ENCODE measurements at regions not wholly inside any gene's neighbourhood (a gene's known extent, or its start where the extent isn't known, plus 50 kb on each side); places are given as distances from the start of the nearest gene placed in this dataset.

- Histone ChIP-seq H3K79me1 (ENCODE audit: low read length) (no peaks in the 10 kb centered on the region), H3K4me2 (ENCODE audit: low read length) (no peak overlapping the region), H2BK5ac (ENCODE audit: low read length) (no peak overlapping the region), H2AK5ac (ENCODE audit: low read length) (no peak overlapping the region), H3K4me3 (ENCODE audit: low read length) (no peak overlapping the region), H4K5ac (ENCODE audit: low read length) (no peak overlapping the region), H3K9ac (ENCODE audit: low read length) (no peak overlapping the region), H3K27me3 (ENCODE audit: insufficient read depth, low read length, poor library complexity) (no peaks in the 10 kb centered on the region), H3K79me2 (ENCODE audit: control insufficient read depth, insufficient read depth, low read length) (no peaks in the 10 kb centered on the region), H3K23ac (ENCODE audit: low read length) (no peak overlapping the region), H3K18ac (ENCODE audit: low read length) (no peak overlapping the region), H2BK15ac (replicated peaks; ENCODE audit: low read depth) (no peak overlapping the region), H3K56ac (ENCODE audit: low read length) (no peak overlapping the region), H3K4ac (ENCODE audit: low read depth, low read length) (no peak overlapping the region), H4K8ac (ENCODE audit: low read depth, low read length) (no peak overlapping the region), H3K27ac (ENCODE audit: low read depth, low read length) (no peak overlapping the region), H2BK120ac (ENCODE audit: low read depth, low read length) (no peak overlapping the region), H3K36me3 (ENCODE audit: control insufficient read depth, insufficient read depth, low read length) (no peaks in the 10 kb centered on the region), H3K4me1 (ENCODE audit: control insufficient read depth, low read depth, low read length) (no peaks in the 10 kb centered on the region)
- WGBS (ENCODE audit: extremely low coverage, insufficient coverage, low lambda C conversion rate): no CpG with 5 or more reads among the region's 4 CpGs
- no peak for DNase-seq
These were observed 904.2 kb downstream of the STPG2 start for GRCh38 chr4:97238956-97239666.

GRCh38 chr4:97239667-97239997 lies 903.6 kb downstream of the STPG2 start:
- H3K4ac ChIP-seq (ENCODE audit: low read depth, low read length): no peak overlapping the region
- no peaks in the 10 kb centered on the region for H3K4me1 ChIP-seq (ENCODE audit: control insufficient read depth, low read depth, low read length)
- no peak overlapping the region for H3K9ac ChIP-seq (ENCODE audit: low read length)
- no peaks in the 10 kb centered on the region for H3K36me3 ChIP-seq (ENCODE audit: control insufficient read depth, insufficient read depth, low read length)
- no peak overlapping the region for H3K56ac ChIP-seq (ENCODE audit: low read length)
- no peak overlapping the region for H3K4me3 ChIP-seq (ENCODE audit: low read length)
- no peak overlapping the region for H2BK5ac ChIP-seq (ENCODE audit: low read length)
- no peak overlapping the region for H3K23ac ChIP-seq (ENCODE audit: low read length)
- H2AK5ac ChIP-seq (ENCODE audit: low read length): no peak overlapping the region
- H3K79me1 ChIP-seq (ENCODE audit: low read length): no peaks in the 10 kb centered on the region
- no peaks in the 10 kb centered on the region for H3K79me2 ChIP-seq (ENCODE audit: control insufficient read depth, insufficient read depth, low read length)
- no peaks in the 10 kb centered on the region for H3K27me3 ChIP-seq (ENCODE audit: insufficient read depth, low read length, poor library complexity)
- no peak for DNase-seq
- H2BK120ac ChIP-seq (ENCODE audit: low read depth, low read length): no peak overlapping the region
- H2BK15ac ChIP-seq (replicated peaks; ENCODE audit: low read depth): no peak overlapping the region
- no peak overlapping the region for H3K27ac ChIP-seq (ENCODE audit: low read depth, low read length)
- H3K18ac ChIP-seq (ENCODE audit: low read length): no peak overlapping the region
- H4K8ac ChIP-seq (ENCODE audit: low read depth, low read length): no peak overlapping the region
- no peak overlapping the region for H4K5ac ChIP-seq (ENCODE audit: low read length)
- H3K4me2 ChIP-seq (ENCODE audit: low read length): no peak overlapping the region

GRCh38 chr4:97252615-97253154 lies 890.6 kb downstream of the STPG2 start:
- Histone ChIP-seq H2BK5ac (ENCODE audit: low read length) (no peak overlapping the region), H3K18ac (ENCODE audit: low read length) (no peak overlapping the region), H3K36me3 (ENCODE audit: control insufficient read depth, insufficient read depth, low read length) (no peaks in the 10 kb centered on the region), H4K5ac (ENCODE audit: low read length) (no peak overlapping the region), H2BK120ac (ENCODE audit: low read depth, low read length) (no peak overlapping the region), H3K23ac (ENCODE audit: low read length) (no peak overlapping the region), H3K27ac (ENCODE audit: low read depth, low read length) (no peak overlapping the region), H2AK5ac (ENCODE audit: low read length) (no peak overlapping the region), H3K4me3 (ENCODE audit: low read length) (no peak overlapping the region), H3K56ac (ENCODE audit: low read length) (no peak overlapping the region), H3K27me3 (ENCODE audit: insufficient read depth, low read length, poor library complexity) (no peaks in the 10 kb centered on the region), H2BK15ac (replicated peaks; ENCODE audit: low read depth) (no peak overlapping the region), H3K4me2 (ENCODE audit: low read length) (no peak overlapping the region), H3K79me1 (ENCODE audit: low read length) (no peaks in the 10 kb centered on the region), H4K8ac (ENCODE audit: low read depth, low read length) (no peak overlapping the region), H3K4me1 (ENCODE audit: control insufficient read depth, low read depth, low read length) (no peaks in the 10 kb centered on the region), H3K9ac (ENCODE audit: low read length) (no peak overlapping the region), H3K79me2 (ENCODE audit: control insufficient read depth, insufficient read depth, low read length) (no peaks in the 10 kb centered on the region), H3K4ac (ENCODE audit: low read depth, low read length) (no peak overlapping the region)
- no peak for DNase-seq
- no CpG with 5 or more reads among the region's 1 CpG for WGBS (ENCODE audit: extremely low coverage, insufficient coverage, low lambda C conversion rate)

GRCh38 chr4:97262769-97263168 lies 880.5 kb downstream of the STPG2 start:
- Histone ChIP-seq H3K4ac (ENCODE audit: low read depth, low read length) (no peak overlapping the region), H2BK120ac (ENCODE audit: low read depth, low read length) (no peak overlapping the region), H3K79me1 (ENCODE audit: low read length) (no peaks in the 10 kb centered on the region), H3K27me3 (ENCODE audit: insufficient read depth, low read length, poor library complexity) (no peaks in the 10 kb centered on the region), H3K56ac (ENCODE audit: low read length) (no peak overlapping the region), H3K9ac (ENCODE audit: low read length) (no peak overlapping the region), H3K79me2 (ENCODE audit: control insufficient read depth, insufficient read depth, low read length) (no peaks in the 10 kb centered on the region), H3K4me3 (ENCODE audit: low read length) (no peak overlapping the region), H3K27ac (ENCODE audit: low read depth, low read length) (no peak overlapping the region), H2BK15ac (replicated peaks; ENCODE audit: low read depth) (no peak overlapping the region), H3K4me1 (ENCODE audit: control insufficient read depth, low read depth, low read length) (no peaks in the 10 kb centered on the region), H2AK5ac (ENCODE audit: low read length) (no peak overlapping the region), H3K4me2 (ENCODE audit: low read length) (no peak overlapping the region), H3K23ac (ENCODE audit: low read length) (no peak overlapping the region), H3K18ac (ENCODE audit: low read length) (no peak overlapping the region), H4K8ac (ENCODE audit: low read depth, low read length) (no peak overlapping the region), H4K5ac (ENCODE audit: low read length) (no peak overlapping the region), H2BK5ac (ENCODE audit: low read length) (no peak overlapping the region), H3K36me3 (ENCODE audit: control insufficient read depth, insufficient read depth, low read length) (no peaks in the 10 kb centered on the region)
- no CpG with 5 or more reads among the region's 6 CpGs for WGBS (ENCODE audit: extremely low coverage, insufficient coverage, low lambda C conversion rate)
- no peak for DNase-seq

GRCh38 chr4:97270051-97270450 lies 873.2 kb downstream of the STPG2 start:
- H2BK5ac ChIP-seq (ENCODE audit: low read length): no peak overlapping the region
- no peaks in the 10 kb centered on the region for H3K79me1 ChIP-seq (ENCODE audit: low read length)
- no peak overlapping the region for H2BK15ac ChIP-seq (replicated peaks; ENCODE audit: low read depth)
- H3K23ac ChIP-seq (ENCODE audit: low read length): no peak overlapping the region
- no peak overlapping the region for H3K4me3 ChIP-seq (ENCODE audit: low read length)
- H3K4me2 ChIP-seq (ENCODE audit: low read length): no peak overlapping the region
- H3K36me3 ChIP-seq (ENCODE audit: control insufficient read depth, insufficient read depth, low read length): no peaks in the 10 kb centered on the region
- H3K27ac ChIP-seq (ENCODE audit: low read depth, low read length): no peak overlapping the region
- no peak overlapping the region for H4K5ac ChIP-seq (ENCODE audit: low read length)
- no peak overlapping the region for H3K18ac ChIP-seq (ENCODE audit: low read length)
- no peak overlapping the region for H4K8ac ChIP-seq (ENCODE audit: low read depth, low read length)
- no peak overlapping the region for H3K9ac ChIP-seq (ENCODE audit: low read length)
- WGBS (ENCODE audit: extremely low coverage, insufficient coverage, low lambda C conversion rate): no CpG with 5 or more reads among the region's 2 CpGs
- no peak overlapping the region for H3K56ac ChIP-seq (ENCODE audit: low read length)
- DNase-seq: no peak
- H2AK5ac ChIP-seq (ENCODE audit: low read length): no peak overlapping the region
- no peaks in the 10 kb centered on the region for H3K27me3 ChIP-seq (ENCODE audit: insufficient read depth, low read length, poor library complexity)
- H3K79me2 ChIP-seq (ENCODE audit: control insufficient read depth, insufficient read depth, low read length): no peaks in the 10 kb centered on the region
- H3K4me1 ChIP-seq (ENCODE audit: control insufficient read depth, low read depth, low read length): no peaks in the 10 kb centered on the region
- no peak overlapping the region for H3K4ac ChIP-seq (ENCODE audit: low read depth, low read length)
- no peak overlapping the region for H2BK120ac ChIP-seq (ENCODE audit: low read depth, low read length)

GRCh38 chr4:97279391-97279790 lies 863.9 kb downstream of the STPG2 start:
- WGBS (ENCODE audit: extremely low coverage, insufficient coverage, low lambda C conversion rate): no CpG with 5 or more reads among the region's 3 CpGs

More at GRCh38 chr4:97279391-97279790, 863.9 kb downstream of the STPG2 start:
- H3K79me2 ChIP-seq (ENCODE audit: control insufficient read depth, insufficient read depth, low read length): no peaks in the 10 kb centered on the region
- H3K23ac ChIP-seq (ENCODE audit: low read length): no peak overlapping the region
- H3K27me3 ChIP-seq (ENCODE audit: insufficient read depth, low read length, poor library complexity): no peaks in the 10 kb centered on the region
- H2BK15ac ChIP-seq (replicated peaks; ENCODE audit: low read depth): no peak overlapping the region
- no peak overlapping the region for H4K8ac ChIP-seq (ENCODE audit: low read depth, low read length)
- no peak overlapping the region for H2BK5ac ChIP-seq (ENCODE audit: low read length)
- no peak overlapping the region for H3K56ac ChIP-seq (ENCODE audit: low read length)
- no peak for DNase-seq
- H2BK120ac ChIP-seq (ENCODE audit: low read depth, low read length): no peak overlapping the region
- H3K79me1 ChIP-seq (ENCODE audit: low read length): no peaks in the 10 kb centered on the region
- no peak overlapping the region for H4K5ac ChIP-seq (ENCODE audit: low read length)
- H3K36me3 ChIP-seq (ENCODE audit: control insufficient read depth, insufficient read depth, low read length): no peaks in the 10 kb centered on the region
- no peak overlapping the region for H2AK5ac ChIP-seq (ENCODE audit: low read length)
- no peak overlapping the region for H3K4me2 ChIP-seq (ENCODE audit: low read length)
- no peak overlapping the region for H3K18ac ChIP-seq (ENCODE audit: low read length)
- H3K27ac ChIP-seq (ENCODE audit: low read depth, low read length): no peak overlapping the region
- H3K4ac ChIP-seq (ENCODE audit: low read depth, low read length): no peak overlapping the region
- no peak overlapping the region for H3K4me3 ChIP-seq (ENCODE audit: low read length)
- H3K4me1 ChIP-seq (ENCODE audit: control insufficient read depth, low read depth, low read length): no peaks in the 10 kb centered on the region
- no peak overlapping the region for H3K9ac ChIP-seq (ENCODE audit: low read length)
